PC-9 (cell line): ENCODE measurements at regions not wholly inside any gene's neighbourhood (a gene's known extent, or its start where the extent isn't known, plus 50 kb on each side); places are given as distances from the start of the nearest gene placed in this dataset.
A peak's percentile ranks its signal among the peaks of the same experiment; 100 is the strongest.

Experiments used
- BruUV-seq: library from RNA; stranded (reverse); fragments of 400-500 nt; replicated peaks from 2 replicates; lab custom pipeline; 2021; lab: Mats Ljungman, UMichigan
- CTCF ChIA-PET: fragments of 300-600 bp; sonication (Branson Sonifier 250); formaldehyde crosslinking; loops from one replicate; lab custom pipeline; 2022; ENCODE audit warnings: antibody characterized with exemption; lab: Charles Lee
- POLR2A ChIA-PET: fragments of 300-600 bp; sonication (Branson Sonifier 250); formaldehyde crosslinking; loops from one replicate; lab custom pipeline; 2022; ENCODE audit warnings: antibody characterized with exemption; ENCODE audit not compliant: unreplicated experiment; lab: Charles Lee
- DNase-seq, 2 experiments: peaks; one replicate each; pipeline versions ENCODE4 v3.0.0 to v3.0.0-alpha.2; 2015 to 2022; ENCODE audit warnings: mixed read lengths in 1 of 2
- H2AFZ ChIP-seq: fragments of 200-600 bp; sonication (generic); 2 replicates; pipeline ENCODE4 v1.8.1; 2017; ENCODE audit warnings: antibody characterized with exemption
- H3F3A ChIP-seq: fragments of 200-600 bp; sonication (generic); 2 replicates; pipeline ENCODE4 v1.8.1; 2017; ENCODE audit warnings: antibody characterized with exemption, mild to moderate bottlenecking, low read depth; ENCODE audit not compliant: insufficient read depth
- H3K27ac ChIP-seq: fragments of 200-600 bp; sonication (generic); 2 replicates; pipeline ENCODE4 v1.6.1; 2016; ENCODE audit warnings: mixed run types
- H3K27me3 ChIP-seq: fragments of 200-600 bp; sonication (generic); 2 replicates; pipeline ENCODE4 v1.6.1; 2016; ENCODE audit warnings: low read depth, mixed run types; ENCODE audit not compliant: insufficient read depth
- H3K36me3 ChIP-seq: fragments of 200-600 bp; sonication (generic); 2 replicates; pipeline ENCODE4 v1.6.1; 2016; ENCODE audit warnings: low read depth, mixed run types
- H3K4me1 ChIP-seq: fragments of 200-600 bp; sonication (generic); replicated peaks from 2 replicates; pipeline ENCODE4 v1.6.1; 2016; ENCODE audit warnings: mixed run types; ENCODE audit not compliant: insufficient read depth
- H3K4me2 ChIP-seq: fragments of 200-600 bp; sonication (generic); 2 replicates; pipeline ENCODE4 v1.6.1; 2017; ENCODE audit warnings: mixed run types
- H3K4me3 ChIP-seq: fragments of 200-600 bp; sonication (generic); 2 replicates; pipeline ENCODE4 v1.6.1; 2016; ENCODE audit warnings: mixed run types
- H3K79me2 ChIP-seq: fragments of 200-600 bp; sonication (generic); 2 replicates; pipeline ENCODE4 v1.6.1; 2017; ENCODE audit warnings: low read depth, mixed run types
- H3K9me2 ChIP-seq: fragments of 200-600 bp; sonication (generic); 2 replicates; pipeline ENCODE4 v1.8.1; 2017; ENCODE audit warnings: mild to moderate bottlenecking; ENCODE audit not compliant: insufficient read depth
- H3K9me3 ChIP-seq: fragments of 200-600 bp; sonication (generic); 2 replicates; pipeline ENCODE4 v1.8.1; 2016; ENCODE audit warnings: low read depth; ENCODE audit not compliant: insufficient read depth
- H4K20me1 ChIP-seq: fragments of 200-600 bp; sonication (generic); 2 replicates; pipeline ENCODE4 v1.8.1; 2017; ENCODE audit not compliant: insufficient read depth
- EZH2 ChIP-seq: fragments of 200-600 bp; sonication (generic); IDR thresholded peaks from 2 replicates; pipeline ENCODE4 v1.8.0; 2017; ENCODE audit warnings: antibody characterized with exemption, low read depth
- intact Hi-C: fragments of 100-400 bp; cut with micrococcal nuclease; formaldehyde crosslinking; loops from one replicate; pipeline ENCODE4 v1.10.0; 2022; ENCODE audit not compliant: unreplicated experiment
- TF ChIP-seq, protein P1 (sequence below): fragments of 200-600 bp; sonication (generic); conservative IDR thresholded peaks from 2 replicates; pipeline ENCODE4 v1.6.1; 2017; ENCODE audit warnings: mixed run types, antibody characterized with exemption, mild to moderate bottlenecking, moderate library complexity

DNA sequence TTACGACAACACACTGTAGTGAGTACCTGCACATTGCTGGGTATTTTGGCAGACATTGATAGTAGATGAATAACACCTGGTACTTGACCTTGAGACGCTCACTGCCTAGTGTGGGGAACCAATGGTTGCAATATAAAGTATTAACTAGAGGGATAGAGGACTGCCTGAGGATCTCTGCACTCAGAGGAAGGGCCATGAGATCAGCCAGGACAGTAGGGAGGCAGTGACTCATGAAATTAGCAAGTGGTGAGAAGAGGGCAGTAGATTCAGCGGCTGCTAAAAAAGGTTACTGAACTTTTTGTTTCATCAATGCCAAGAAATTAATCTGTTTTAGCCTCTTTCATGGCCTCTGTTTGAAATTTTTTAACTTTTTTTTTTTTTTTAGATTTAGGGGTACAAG, 250.8 kb upstream of the TCF4 start:
- no peaks in the 10 kb centered on the region for H4K20me1 ChIP-seq
- BruUV-seq = no TSS peak
- H3K4me1 ChIP-seq = peaks cover 7% of the 10 kb centered on the region
- no peak overlapping the region for H3K4me2 ChIP-seq
- no peak overlapping the region for H3K4me3 ChIP-seq
- TF ChIP-seq EZH2 = no peak
- TF ChIP-seq, protein P1, sequence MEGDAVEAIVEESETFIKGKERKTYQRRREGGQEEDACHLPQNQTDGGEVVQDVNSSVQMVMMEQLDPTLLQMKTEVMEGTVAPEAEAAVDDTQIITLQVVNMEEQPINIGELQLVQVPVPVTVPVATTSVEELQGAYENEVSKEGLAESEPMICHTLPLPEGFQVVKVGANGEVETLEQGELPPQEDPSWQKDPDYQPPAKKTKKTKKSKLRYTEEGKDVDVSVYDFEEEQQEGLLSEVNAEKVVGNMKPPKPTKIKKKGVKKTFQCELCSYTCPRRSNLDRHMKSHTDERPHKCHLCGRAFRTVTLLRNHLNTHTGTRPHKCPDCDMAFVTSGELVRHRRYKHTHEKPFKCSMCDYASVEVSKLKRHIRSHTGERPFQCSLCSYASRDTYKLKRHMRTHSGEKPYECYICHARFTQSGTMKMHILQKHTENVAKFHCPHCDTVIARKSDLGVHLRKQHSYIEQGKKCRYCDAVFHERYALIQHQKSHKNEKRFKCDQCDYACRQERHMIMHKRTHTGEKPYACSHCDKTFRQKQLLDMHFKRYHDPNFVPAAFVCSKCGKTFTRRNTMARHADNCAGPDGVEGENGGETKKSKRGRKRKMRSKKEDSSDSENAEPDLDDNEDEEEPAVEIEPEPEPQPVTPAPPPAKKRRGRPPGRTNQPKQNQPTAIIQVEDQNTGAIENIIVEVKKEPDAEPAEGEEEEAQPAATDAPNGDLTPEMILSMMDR = no peak
- ChIA-PET CTCF (no interaction called here), POLR2A (no interaction called here)
- no peak overlapping the region for H3K27ac ChIP-seq
- H3K36me3 ChIP-seq = peaks cover 19% of the 10 kb centered on the region
- no peak for DNase-seq
- peaks cover 5% of the 10 kb centered on the region for H3F3A ChIP-seq
- no peaks in the 10 kb centered on the region for H3K9me2 ChIP-seq
- no peaks in the 10 kb centered on the region for H3K27me3 ChIP-seq
- intact Hi-C loops = no loop called here
- peaks cover 17% of the 10 kb centered on the region for H3K9me3 ChIP-seq
- H3K79me2 ChIP-seq = no peaks in the 10 kb centered on the region
- H2AFZ ChIP-seq = no peak overlapping the region

DNA sequence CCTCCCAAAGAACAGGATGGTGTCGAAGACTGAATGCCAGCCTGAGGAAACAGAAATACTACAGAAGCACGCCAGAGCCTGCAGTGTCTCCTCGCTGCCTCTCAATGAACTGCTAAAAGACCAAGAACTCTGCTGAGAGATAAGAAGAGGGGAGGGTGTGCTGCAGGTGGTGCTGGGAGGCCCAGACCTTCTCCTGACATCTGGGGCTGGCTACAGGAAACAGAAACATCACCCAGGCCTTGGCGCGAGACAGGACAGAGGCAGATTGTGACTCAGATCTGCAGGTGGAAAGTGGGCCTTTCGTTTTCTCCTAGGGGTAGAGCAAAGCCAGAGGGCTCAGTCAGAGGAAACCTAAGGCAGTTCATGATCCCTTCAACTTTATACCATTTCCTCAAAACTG, 250.3 kb upstream of the TCF4 start:
- no peaks in the 10 kb centered on the region for H4K20me1 ChIP-seq
- H3K4me3 ChIP-seq = no peak overlapping the region
- no peak for DNase-seq
- no peak overlapping the region for H2AFZ ChIP-seq
- H3K27me3 ChIP-seq = no peaks in the 10 kb centered on the region
- peaks cover 19% of the 10 kb centered on the region for H3K36me3 ChIP-seq
- TF ChIP-seq, protein P1 = no peak
- no peak for TF ChIP-seq EZH2
- ChIA-PET POLR2A (no interaction called here), CTCF (no interaction called here)
- no peaks in the 10 kb centered on the region for H3K9me2 ChIP-seq
- BruUV-seq = no TSS peak
- H3K27ac ChIP-seq = no peak overlapping the region
- intact Hi-C loops = no loop called here
- peaks cover 7% of the 10 kb centered on the region for H3F3A ChIP-seq
- peaks cover 10% of the 10 kb centered on the region for H3K4me1 ChIP-seq
- no peak overlapping the region for H3K4me2 ChIP-seq
- H3K79me2 ChIP-seq = no peaks in the 10 kb centered on the region
- H3K9me3 ChIP-seq = peaks cover 17% of the 10 kb centered on the region

DNA sequence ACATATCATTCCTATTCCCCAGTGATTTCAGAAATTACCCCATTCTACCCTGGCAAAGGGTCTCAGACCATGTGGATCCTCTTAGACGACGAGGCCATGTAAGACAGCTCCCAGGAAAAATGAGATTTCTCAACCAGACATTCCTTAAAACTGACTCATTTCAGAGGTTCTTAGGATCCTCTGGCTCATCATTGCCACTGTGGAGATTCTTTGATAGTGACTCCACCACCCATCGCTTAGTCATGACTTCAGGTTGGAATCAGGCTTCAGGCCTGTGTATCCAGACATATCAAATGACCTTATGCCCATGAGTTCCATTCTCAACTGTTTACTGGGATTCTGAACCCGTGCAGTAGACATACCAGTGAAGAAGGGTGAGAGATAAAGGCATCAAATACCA, 245.6 kb upstream of the TCF4 start:
- ChIA-PET POLR2A (no interaction called here), CTCF (no interaction called here)
- H3K79me2 ChIP-seq = no peaks in the 10 kb centered on the region
- H2AFZ ChIP-seq = no peak overlapping the region
- no peaks in the 10 kb centered on the region for H3K9me2 ChIP-seq
- H3F3A ChIP-seq = peaks cover 7% of the 10 kb centered on the region
- no peak overlapping the region for H3K4me3 ChIP-seq
- intact Hi-C loops = no loop called here
- TF ChIP-seq, protein P1 = no peak
- no peak for TF ChIP-seq EZH2
- H3K4me2 ChIP-seq = peak overlapping the region; percentile 27; the same call in 1 of the 2 replicates
- peak; percentile 1 to 95 for DNase-seq
- peaks cover 13% of the 10 kb centered on the region for H3K4me1 ChIP-seq
- H3K27me3 ChIP-seq = no peaks in the 10 kb centered on the region
- peaks cover 19% of the 10 kb centered on the region for H3K36me3 ChIP-seq
- no peaks in the 10 kb centered on the region for H4K20me1 ChIP-seq
- BruUV-seq = no TSS peak
- peaks cover 13% of the 10 kb centered on the region for H3K9me3 ChIP-seq
- peak overlapping the region; percentile 61 for H3K27ac ChIP-seq
